SK-N-SH treated with all-trans-retinoic acid at 6 μM for 48 hours (cell line): ENCODE measurements at regions not wholly inside any gene's neighbourhood (a gene's known extent, or its start where the extent isn't known, plus 50 kb on each side); places are given as distances from the start of the nearest gene placed in this dataset.

Experiments used
- ARNTL ChIP-seq: fragments of 450-650 bp; formaldehyde crosslinking; IDR thresholded peaks from 2 replicates; pipeline ENCODE4 v1.5.0; 2020; ENCODE audit warnings: low read depth, mild to moderate bottlenecking, moderate library complexity, borderline replicate concordance
- OSR1 ChIP-seq: fragments of 250-450 bp; sonication (Bioruptor Pico); IDR thresholded peaks from 2 replicates; pipeline ENCODE4 v1.8.0; 2022; ENCODE audit warnings: moderate library complexity, mild to moderate bottlenecking, inconsistent platforms
- POU6F1 ChIP-seq: fragments of 250-450 bp; sonication (Bioruptor Pico); IDR thresholded peaks from 2 replicates; pipeline ENCODE4 v1.8.0; 2021; ENCODE audit warnings: low read depth, mild to moderate bottlenecking, moderate library complexity, borderline replicate concordance
- RARB ChIP-seq: fragments of 250-450 bp; sonication (Bioruptor Pico); IDR thresholded peaks from 2 replicates; pipeline ENCODE4 v1.8.0; 2021; ENCODE audit warnings: mild to moderate bottlenecking, moderate library complexity
- SNAI2 ChIP-seq: fragments of 250-450 bp; sonication (Bioruptor Pico); IDR thresholded peaks from 2 replicates; pipeline ENCODE4 v1.5.0; 2020; ENCODE audit warnings: mild to moderate bottlenecking, moderate library complexity

GRCh38 chr4:108314900-108315589, 146.3 kb upstream of the LEF1 start:
- TF ChIP-seq RARB (no peak), SNAI2 (CRISPR knock-in tag) (no peak), ARNTL (CRISPR knock-in tag) (no peak), OSR1 (CRISPR knock-in tag) (no peak), POU6F1 (CRISPR knock-in tag) (no peak)
